HEK293 (cell line): ENCODE measurements at regions not wholly inside any gene's neighbourhood (a gene's known extent, or its start where the extent isn't known, plus 50 kb on each side); places are given as distances from the start of the nearest gene placed in this dataset.

Source experiments
- CTCF ChIA-PET: fragments of 350-600 bp; formaldehyde crosslinking; extraction: SDS; loops from one replicate; lab custom pipeline; 2021; ENCODE audit warnings: antibody characterized with exemption; lab: Yijun Ruan, JAX
- POLR2A ChIA-PET: fragments of 300-600 bp; formaldehyde crosslinking; extraction: SDS; loops from one replicate; lab custom pipeline; 2020; ENCODE audit warnings: antibody characterized with exemption, inconsistent platforms; lab: Yijun Ruan, JAX
- H3K27ac ChIP-seq: fragments of 200-500 bp; sonication (Bioruptor generic); 2 replicates; pipeline ENCODE4 v1.5.1; 2014; ENCODE audit warnings: low read depth, low read length, control low read depth, inconsistent platforms; ENCODE audit errors: extremely low read depth
- H3K36me3 ChIP-seq, 2 experiments: fragments of 200-500 bp in 1 of 2; sonication (Bioruptor generic) in 1 of 2; 1 replicate in 1 of 2; 2 replicates in 1 of 2; pipeline ENCODE4 v1.5.1; 2014 to 2017; ENCODE audit warnings: inconsistent platforms in 2 of 2, low read length in 2 of 2; ENCODE audit not compliant: control insufficient read depth in 2 of 2, insufficient read depth in 1 of 2
- H3K4me1 ChIP-seq: fragments of 200-500 bp; sonication (Bioruptor generic); 2 replicates; pipeline ENCODE4 v1.5.1; 2014; ENCODE audit warnings: mild to moderate bottlenecking, low read length, inconsistent platforms; ENCODE audit not compliant: control insufficient read depth, insufficient read depth
- H3K4me3 ChIP-seq: 2 replicates; pipeline ENCODE4 v1.5.1; 2011; ENCODE audit warnings: low read depth, mild to moderate bottlenecking, control low read depth, low read length, moderate library complexity
- H3K9me3 ChIP-seq: fragments of 200-500 bp; sonication (Bioruptor generic); 2 replicates; pipeline ENCODE4 v1.5.1; 2014; ENCODE audit warnings: low read depth, low read length, inconsistent platforms; ENCODE audit not compliant: control insufficient read depth, insufficient read depth
- FEZF1 ChIP-seq: fragments of 450-650 bp; formaldehyde crosslinking; IDR thresholded peaks from 2 replicates; pipeline ENCODE4 v1.5.1; 2016; ENCODE audit warnings: missing biosample characterization, missing genetic modification characterization
- GFI1B ChIP-seq: fragments of 450-650 bp; formaldehyde crosslinking; IDR thresholded peaks from 2 replicates; pipeline ENCODE4 v1.5.1; 2016; ENCODE audit warnings: missing biosample characterization, missing genetic modification characterization
- GLIS1 ChIP-seq: fragments of 450-650 bp; formaldehyde crosslinking; IDR thresholded peaks from 2 replicates; pipeline ENCODE4 v1.5.1; 2016; ENCODE audit warnings: missing biosample characterization, missing genetic modification characterization
- MYNN ChIP-seq: fragments of 450-650 bp; formaldehyde crosslinking; IDR thresholded peaks from 2 replicates; pipeline ENCODE4 v1.5.1; 2016; ENCODE audit warnings: missing biosample characterization, missing genetic modification characterization, borderline replicate concordance
- YY1 ChIP-seq: fragments of 450-650 bp; formaldehyde crosslinking; IDR thresholded peaks from 2 replicates; pipeline ENCODE4 v1.5.1; 2018; ENCODE audit warnings: missing biosample characterization, missing genetic modification characterization
- ZBTB17 ChIP-seq: fragments of 450-650 bp; formaldehyde crosslinking; IDR thresholded peaks from 2 replicates; pipeline ENCODE4 v1.5.1; 2016; ENCODE audit warnings: missing biosample characterization, missing genetic modification characterization
- ZFP41 ChIP-seq: fragments of 450-650 bp; formaldehyde crosslinking; IDR thresholded peaks from 2 replicates; pipeline ENCODE4 v1.5.1; 2016; ENCODE audit warnings: missing biosample characterization, missing genetic modification characterization, borderline replicate concordance
- ZIC2 ChIP-seq: fragments of 450-650 bp; formaldehyde crosslinking; IDR thresholded peaks from 2 replicates; pipeline ENCODE4 v1.5.1; 2016; ENCODE audit warnings: missing biosample characterization, missing genetic modification characterization
- ZNF211 ChIP-seq: fragments of 450-650 bp; formaldehyde crosslinking; IDR thresholded peaks from 2 replicates; pipeline ENCODE4 v1.5.1; 2016; ENCODE audit warnings: low read depth, missing biosample characterization, missing genetic modification characterization
- ZNF266 ChIP-seq: fragments of 450-650 bp; formaldehyde crosslinking; IDR thresholded peaks from 2 replicates; pipeline ENCODE4 v1.5.1; 2016; ENCODE audit warnings: missing biosample characterization, missing genetic modification characterization, low read depth
- ZNF394 ChIP-seq: fragments of 450-650 bp; formaldehyde crosslinking; IDR thresholded peaks from 2 replicates; pipeline ENCODE4 v1.5.1; 2016; ENCODE audit warnings: missing biosample characterization, missing genetic modification characterization, mild to moderate bottlenecking, moderate library complexity, borderline replicate concordance
- ZNF426 ChIP-seq: fragments of 450-650 bp; formaldehyde crosslinking; IDR thresholded peaks from 2 replicates; pipeline ENCODE4 v1.5.1; 2017; ENCODE audit warnings: missing biosample characterization, missing genetic modification characterization, mild to moderate bottlenecking, inconsistent platforms, moderate library complexity
- ZNF518A ChIP-seq: fragments of 450-650 bp; formaldehyde crosslinking; conservative IDR thresholded peaks from 2 replicates; pipeline ENCODE4 v1.5.1; 2016; ENCODE audit warnings: low read depth, missing biosample characterization, missing genetic modification characterization
- ZNF544 ChIP-seq: fragments of 450-650 bp; formaldehyde crosslinking; IDR thresholded peaks from 2 replicates; pipeline ENCODE4 v1.5.0; 2017; ENCODE audit warnings: missing biosample characterization, missing genetic modification characterization
- ZNF596 ChIP-seq: fragments of 450-650 bp; IDR thresholded peaks from 2 replicates; pipeline ENCODE4 v1.5.0; 2018; ENCODE audit warnings: missing biosample characterization, mild to moderate bottlenecking, missing genetic modification characterization, moderate library complexity
- ZNF623 ChIP-seq: fragments of 450-650 bp; formaldehyde crosslinking; IDR thresholded peaks from 2 replicates; pipeline ENCODE4 v1.5.1; 2016; ENCODE audit warnings: missing biosample characterization, missing genetic modification characterization
- ZNF664 ChIP-seq: fragments of 450-650 bp; formaldehyde crosslinking; IDR thresholded peaks from 2 replicates; pipeline ENCODE4 v1.5.1; 2016; ENCODE audit warnings: missing biosample characterization, missing genetic modification characterization
- ZNF76 ChIP-seq: fragments of 450-650 bp; formaldehyde crosslinking; IDR thresholded peaks from 2 replicates; pipeline ENCODE4; 2016; ENCODE audit warnings: low read depth, missing biosample characterization, missing genetic modification characterization, borderline replicate concordance
- ZNF777 ChIP-seq: fragments of 450-650 bp; formaldehyde crosslinking; IDR thresholded peaks from 2 replicates; pipeline ENCODE4 v1.5.1; 2017; ENCODE audit warnings: missing biosample characterization, missing genetic modification characterization, borderline replicate concordance
- ZNF843 ChIP-seq: fragments of 450-650 bp; formaldehyde crosslinking; IDR thresholded peaks from 2 replicates; pipeline ENCODE4 v1.5.1; 2016; ENCODE audit warnings: missing biosample characterization, missing genetic modification characterization
- TF ChIP-seq, protein P1 (sequence below): fragments of 450-650 bp; formaldehyde crosslinking; IDR thresholded peaks from 2 replicates; pipeline ENCODE4 v1.5.1; 2017; ENCODE audit warnings: missing biosample characterization, missing genetic modification characterization
- TF ChIP-seq, protein P2 (sequence below): fragments of 450-650 bp; formaldehyde crosslinking; IDR thresholded peaks from 2 replicates; pipeline ENCODE4 v1.5.1; 2017; ENCODE audit warnings: missing biosample characterization, missing genetic modification characterization
- TF ChIP-seq, protein P3 (sequence below): fragments of 450-650 bp; formaldehyde crosslinking; IDR thresholded peaks from 2 replicates; pipeline ENCODE4 v1.5.1; 2016; ENCODE audit warnings: missing biosample characterization, missing genetic modification characterization, borderline replicate concordance

GRCh38 chrX:15915959-15916703, 61.5 kb upstream of the AP1S2 start:
- Histone ChIP-seq H3K4me3 (no peak overlapping the region), H3K27ac (no peak overlapping the region), H3K9me3 (no peaks in the 10 kb centered on the region), H3K4me1 (no peaks in the 10 kb centered on the region), H3K36me3 (no peaks in the 10 kb centered on the region)
- ChIA-PET CTCF (interaction anchor here (0.6 kb wide), 2 partner anchors 13 to 1902 kb away, joined by 3 read pairs; no protein-coding TSS in a partner anchor), POLR2A (no interaction called here)
- TF ChIP-seq ZFP41 (tag by site-specific recombination): no peak
- no peak for TF ChIP-seq ZIC2 (tag by site-specific recombination)
- no peak for TF ChIP-seq ZNF843 (tag by site-specific recombination)
- TF ChIP-seq MYNN (tag by site-specific recombination): no peak
- TF ChIP-seq ZNF544 (tag by site-specific recombination): no peak
- no peak for TF ChIP-seq ZNF266 (tag by site-specific recombination)
- TF ChIP-seq GFI1B (tag by site-specific recombination): no peak
- no peak for TF ChIP-seq ZNF76 (tag by site-specific recombination)
- TF ChIP-seq, protein P1, sequence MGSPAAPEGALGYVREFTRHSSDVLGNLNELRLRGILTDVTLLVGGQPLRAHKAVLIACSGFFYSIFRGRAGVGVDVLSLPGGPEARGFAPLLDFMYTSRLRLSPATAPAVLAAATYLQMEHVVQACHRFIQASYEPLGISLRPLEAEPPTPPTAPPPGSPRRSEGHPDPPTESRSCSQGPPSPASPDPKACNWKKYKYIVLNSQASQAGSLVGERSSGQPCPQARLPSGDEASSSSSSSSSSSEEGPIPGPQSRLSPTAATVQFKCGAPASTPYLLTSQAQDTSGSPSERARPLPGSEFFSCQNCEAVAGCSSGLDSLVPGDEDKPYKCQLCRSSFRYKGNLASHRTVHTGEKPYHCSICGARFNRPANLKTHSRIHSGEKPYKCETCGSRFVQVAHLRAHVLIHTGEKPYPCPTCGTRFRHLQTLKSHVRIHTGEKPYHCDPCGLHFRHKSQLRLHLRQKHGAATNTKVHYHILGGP (tag by site-specific recombination): no peak
- no peak for TF ChIP-seq GLIS1 (tag by site-specific recombination)
- TF ChIP-seq, protein P2, sequence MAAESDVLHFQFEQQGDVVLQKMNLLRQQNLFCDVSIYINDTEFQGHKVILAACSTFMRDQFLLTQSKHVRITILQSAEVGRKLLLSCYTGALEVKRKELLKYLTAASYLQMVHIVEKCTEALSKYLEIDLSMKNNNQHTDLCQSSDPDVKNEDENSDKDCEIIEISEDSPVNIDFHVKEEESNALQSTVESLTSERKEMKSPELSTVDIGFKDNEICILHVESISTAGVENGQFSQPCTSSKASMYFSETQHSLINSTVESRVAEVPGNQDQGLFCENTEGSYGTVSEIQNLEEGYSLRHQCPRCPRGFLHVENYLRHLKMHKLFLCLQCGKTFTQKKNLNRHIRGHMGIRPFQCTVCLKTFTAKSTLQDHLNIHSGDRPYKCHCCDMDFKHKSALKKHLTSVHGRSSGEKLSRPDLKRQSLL (tag by site-specific recombination): no peak
- TF ChIP-seq ZNF664 (tag by site-specific recombination): no peak
- no peak for TF ChIP-seq ZNF777 (tag by site-specific recombination)
- TF ChIP-seq ZNF518A (tag by site-specific recombination): peak; percentile 41; the same call in 1 of the 2 replicates
- peak; percentile 52 for TF ChIP-seq ZNF426 (tag by site-specific recombination)
- TF ChIP-seq, protein P3, sequence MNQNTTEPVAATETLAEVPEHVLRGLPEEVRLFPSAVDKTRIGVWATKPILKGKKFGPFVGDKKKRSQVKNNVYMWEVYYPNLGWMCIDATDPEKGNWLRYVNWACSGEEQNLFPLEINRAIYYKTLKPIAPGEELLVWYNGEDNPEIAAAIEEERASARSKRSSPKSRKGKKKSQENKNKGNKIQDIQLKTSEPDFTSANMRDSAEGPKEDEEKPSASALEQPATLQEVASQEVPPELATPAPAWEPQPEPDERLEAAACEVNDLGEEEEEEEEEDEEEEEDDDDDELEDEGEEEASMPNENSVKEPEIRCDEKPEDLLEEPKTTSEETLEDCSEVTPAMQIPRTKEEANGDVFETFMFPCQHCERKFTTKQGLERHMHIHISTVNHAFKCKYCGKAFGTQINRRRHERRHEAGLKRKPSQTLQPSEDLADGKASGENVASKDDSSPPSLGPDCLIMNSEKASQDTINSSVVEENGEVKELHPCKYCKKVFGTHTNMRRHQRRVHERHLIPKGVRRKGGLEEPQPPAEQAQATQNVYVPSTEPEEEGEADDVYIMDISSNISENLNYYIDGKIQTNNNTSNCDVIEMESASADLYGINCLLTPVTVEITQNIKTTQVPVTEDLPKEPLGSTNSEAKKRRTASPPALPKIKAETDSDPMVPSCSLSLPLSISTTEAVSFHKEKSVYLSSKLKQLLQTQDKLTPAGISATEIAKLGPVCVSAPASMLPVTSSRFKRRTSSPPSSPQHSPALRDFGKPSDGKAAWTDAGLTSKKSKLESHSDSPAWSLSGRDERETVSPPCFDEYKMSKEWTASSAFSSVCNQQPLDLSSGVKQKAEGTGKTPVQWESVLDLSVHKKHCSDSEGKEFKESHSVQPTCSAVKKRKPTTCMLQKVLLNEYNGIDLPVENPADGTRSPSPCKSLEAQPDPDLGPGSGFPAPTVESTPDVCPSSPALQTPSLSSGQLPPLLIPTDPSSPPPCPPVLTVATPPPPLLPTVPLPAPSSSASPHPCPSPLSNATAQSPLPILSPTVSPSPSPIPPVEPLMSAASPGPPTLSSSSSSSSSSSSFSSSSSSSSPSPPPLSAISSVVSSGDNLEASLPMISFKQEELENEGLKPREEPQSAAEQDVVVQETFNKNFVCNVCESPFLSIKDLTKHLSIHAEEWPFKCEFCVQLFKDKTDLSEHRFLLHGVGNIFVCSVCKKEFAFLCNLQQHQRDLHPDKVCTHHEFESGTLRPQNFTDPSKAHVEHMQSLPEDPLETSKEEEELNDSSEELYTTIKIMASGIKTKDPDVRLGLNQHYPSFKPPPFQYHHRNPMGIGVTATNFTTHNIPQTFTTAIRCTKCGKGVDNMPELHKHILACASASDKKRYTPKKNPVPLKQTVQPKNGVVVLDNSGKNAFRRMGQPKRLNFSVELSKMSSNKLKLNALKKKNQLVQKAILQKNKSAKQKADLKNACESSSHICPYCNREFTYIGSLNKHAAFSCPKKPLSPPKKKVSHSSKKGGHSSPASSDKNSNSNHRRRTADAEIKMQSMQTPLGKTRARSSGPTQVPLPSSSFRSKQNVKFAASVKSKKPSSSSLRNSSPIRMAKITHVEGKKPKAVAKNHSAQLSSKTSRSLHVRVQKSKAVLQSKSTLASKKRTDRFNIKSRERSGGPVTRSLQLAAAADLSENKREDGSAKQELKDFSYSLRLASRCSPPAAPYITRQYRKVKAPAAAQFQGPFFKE (tag by site-specific recombination): no peak
- peak; percentile 25; the same call in 1 of the 2 replicates for TF ChIP-seq ZNF623 (tag by site-specific recombination)
- no peak for TF ChIP-seq YY1 (tag by site-specific recombination)
- TF ChIP-seq ZNF394 (tag by site-specific recombination): peak; percentile 56; the same call in 1 of the 2 replicates
- no peak for TF ChIP-seq FEZF1 (tag by site-specific recombination)
- TF ChIP-seq ZNF211 (tag by site-specific recombination): no peak
- no peak for TF ChIP-seq ZNF596 (tag by site-specific recombination)
- no peak for TF ChIP-seq ZBTB17 (tag by site-specific recombination)
